Stromal cell of bone marrow (primary cell): ENCODE measurements at regions not wholly inside any gene's neighbourhood (a gene's known extent, or its start where the extent isn't known, plus 50 kb on each side); places are given as distances from the start of the nearest gene placed in this dataset.
"Not testable (repeated sequence)": the region's sequence is repeated elsewhere in the genome, so short reads cannot be mapped to it uniquely, and the experiment has no call there.

Source experiments
- DNase-seq: peaks from one replicate; pipeline ENCODE4 v3.0.0-alpha.2; 2012; ENCODE audit warnings: low read depth

DNA sequence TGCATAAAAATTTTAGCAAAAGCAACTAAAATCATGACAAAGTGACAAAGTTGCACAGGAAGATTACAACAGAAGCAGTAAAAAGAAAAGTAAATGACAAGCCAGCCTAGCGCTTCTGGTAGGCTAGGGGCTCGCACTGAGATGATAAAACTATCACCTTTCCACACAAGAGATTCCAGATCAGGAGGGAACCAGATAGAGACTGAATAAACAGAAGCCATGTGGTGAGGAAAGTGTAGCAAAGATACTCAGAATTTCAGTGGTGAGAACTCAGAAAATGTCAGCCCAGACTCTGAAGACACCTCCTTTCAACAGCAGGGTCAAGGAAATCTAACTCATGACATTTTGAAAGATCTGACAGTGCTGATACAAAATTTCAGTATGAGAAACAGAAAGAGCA lies 77.4 kb upstream of the DNAJC10 start:
- no peak for DNase-seq

DNA sequence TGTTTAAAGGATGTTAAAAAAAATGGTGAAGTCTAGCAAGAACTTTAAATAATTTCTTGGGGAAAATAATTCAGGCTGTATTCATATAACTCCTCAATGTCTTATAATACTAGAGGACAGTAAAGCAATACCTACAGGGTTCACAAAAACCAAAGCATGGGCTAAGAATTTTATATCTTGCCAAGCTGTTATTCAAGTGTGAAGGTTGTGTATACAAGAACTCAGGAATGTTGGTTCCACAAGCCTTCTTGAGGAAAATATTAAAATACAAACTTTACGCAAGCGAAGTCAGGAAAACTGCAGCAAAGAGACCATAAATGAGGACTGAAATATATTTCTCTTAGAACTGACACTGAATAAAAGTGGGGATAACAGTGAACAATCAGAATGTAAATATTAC lies 76.1 kb upstream of the DNAJC10 start:
- DNase-seq = no peak

DNA sequence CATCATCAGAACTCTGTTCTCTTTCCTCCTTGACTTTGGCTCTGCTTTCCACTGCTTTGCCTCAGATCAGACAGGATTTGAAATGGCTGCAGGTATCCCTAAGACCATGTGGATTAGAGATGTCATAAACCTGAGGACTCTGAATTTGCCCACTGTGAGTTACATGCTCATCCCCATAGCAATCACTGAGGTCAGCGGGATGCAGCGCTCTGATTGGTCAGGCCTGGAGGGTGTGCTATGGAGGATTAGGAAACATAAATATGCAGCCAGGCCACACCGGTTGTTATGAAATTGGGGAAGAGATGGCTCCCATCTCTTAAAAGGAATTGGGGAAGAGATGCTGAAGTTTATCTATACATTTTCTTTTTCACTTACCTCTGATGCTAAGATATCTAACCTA lies 73.7 kb upstream of the DNAJC10 start:
- peak; percentile 28 for DNase-seq

DNA sequence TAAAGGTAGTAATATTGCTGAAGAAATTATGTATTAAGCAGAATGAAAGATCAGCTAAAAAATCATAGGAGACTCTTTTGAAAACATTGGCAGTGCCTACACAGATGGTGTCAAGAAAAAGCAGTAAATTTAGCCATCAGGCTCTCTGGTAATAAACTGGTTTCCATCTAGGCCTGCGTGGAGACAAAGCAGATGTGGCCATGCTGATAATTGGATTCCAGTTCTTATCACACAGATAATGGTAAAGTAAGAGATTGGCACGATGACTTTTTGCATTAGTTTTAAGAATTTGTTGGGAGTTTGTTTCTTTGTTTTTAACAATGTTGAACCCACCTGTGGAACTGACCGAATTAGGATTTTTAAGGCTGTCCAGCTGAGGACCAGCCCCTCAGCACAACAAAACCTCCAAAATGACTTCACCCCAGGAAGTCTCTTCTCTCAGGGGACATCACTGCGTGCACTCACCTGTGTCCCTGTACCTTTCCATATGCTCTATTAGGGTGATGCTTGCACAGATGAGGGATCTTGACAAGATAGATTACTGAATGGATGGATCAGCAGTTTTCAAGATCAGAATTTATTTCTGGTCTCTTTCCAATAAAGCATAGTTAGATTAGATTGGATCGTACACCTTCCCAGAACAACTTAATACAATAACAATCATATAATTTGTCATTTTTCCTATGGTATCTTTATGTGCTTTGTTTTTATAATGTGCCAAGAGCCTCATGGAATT lies 69.1 kb upstream of the DNAJC10 start:
- DNase-seq = no peak

DNA sequence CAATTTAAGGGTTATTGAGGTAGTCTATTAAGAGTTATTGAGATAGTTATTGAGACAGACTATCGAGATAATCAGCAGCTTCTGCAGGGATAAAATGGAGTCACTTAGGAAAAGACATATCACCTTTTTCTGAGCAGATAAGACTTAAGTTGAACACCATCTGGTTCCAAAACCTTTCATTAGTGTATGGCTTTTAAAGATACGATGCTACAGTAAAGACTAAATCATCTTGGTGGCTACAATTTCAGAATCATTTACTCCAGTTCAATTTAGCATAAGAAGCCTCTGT lies 68.6 kb upstream of the DNAJC10 start:
- DNase-seq = no peak

DNA sequence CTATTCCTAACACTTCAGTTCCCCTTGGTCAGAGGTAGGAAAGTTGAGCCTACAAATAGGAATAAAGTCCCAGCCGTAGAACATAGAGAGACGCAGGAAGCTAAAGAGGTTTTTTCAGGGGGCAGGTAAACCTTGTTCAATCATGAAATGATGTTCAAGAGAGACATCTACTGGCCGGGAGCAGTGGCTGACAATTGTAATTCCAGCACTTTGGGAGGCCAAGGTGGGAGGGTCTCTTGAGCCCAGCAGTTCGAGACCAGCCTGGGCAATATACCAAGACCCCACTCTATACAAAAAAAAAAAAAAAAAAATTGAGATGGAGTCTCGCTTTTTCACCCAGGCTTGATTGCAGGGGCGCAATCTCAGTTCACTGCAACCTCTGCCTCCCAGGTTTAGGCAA lies 66.7 kb upstream of the DNAJC10 start:
- DNase-seq = peak; percentile 13

DNA sequence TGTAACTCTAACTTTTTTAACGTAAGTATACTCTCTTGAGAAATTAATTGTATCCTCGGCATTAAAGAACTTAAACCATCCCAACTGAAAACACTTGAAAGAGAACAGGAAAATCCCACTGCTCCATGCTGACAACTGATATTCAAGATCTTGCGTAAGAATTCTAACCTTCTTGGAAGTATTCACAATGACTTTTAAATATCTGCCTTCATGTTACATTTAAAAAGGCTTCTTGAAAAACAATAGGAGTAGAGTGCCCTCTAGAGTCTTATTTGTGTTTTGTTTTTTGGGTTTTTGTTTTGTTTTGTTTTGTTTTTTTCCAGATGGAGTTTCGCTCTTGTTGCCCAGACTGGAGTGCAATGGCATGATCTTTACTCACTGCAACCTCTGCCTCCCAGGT lies 65.4 kb upstream of the DNAJC10 start:
- DNase-seq = peak; percentile 56

DNA sequence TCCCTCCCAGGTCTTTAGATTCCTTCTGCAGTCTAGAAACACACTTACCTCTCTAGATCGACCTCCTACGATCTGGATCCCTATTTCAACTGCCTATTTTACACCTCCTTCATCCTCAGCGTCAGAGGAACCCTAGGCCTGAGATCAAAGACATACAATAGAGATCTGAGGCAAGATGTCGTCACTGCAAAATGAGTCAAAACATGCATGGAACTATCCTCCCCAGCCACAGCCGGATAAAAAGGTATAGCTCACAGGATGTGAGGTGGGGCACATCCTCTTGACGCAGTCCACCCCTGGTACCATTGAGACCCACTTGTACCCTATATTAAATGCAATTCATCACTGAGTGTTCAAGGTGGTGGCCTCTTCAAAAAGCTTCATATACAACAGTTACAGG lies 63.7 kb upstream of the DNAJC10 start:
- DNase-seq = no peak

DNA sequence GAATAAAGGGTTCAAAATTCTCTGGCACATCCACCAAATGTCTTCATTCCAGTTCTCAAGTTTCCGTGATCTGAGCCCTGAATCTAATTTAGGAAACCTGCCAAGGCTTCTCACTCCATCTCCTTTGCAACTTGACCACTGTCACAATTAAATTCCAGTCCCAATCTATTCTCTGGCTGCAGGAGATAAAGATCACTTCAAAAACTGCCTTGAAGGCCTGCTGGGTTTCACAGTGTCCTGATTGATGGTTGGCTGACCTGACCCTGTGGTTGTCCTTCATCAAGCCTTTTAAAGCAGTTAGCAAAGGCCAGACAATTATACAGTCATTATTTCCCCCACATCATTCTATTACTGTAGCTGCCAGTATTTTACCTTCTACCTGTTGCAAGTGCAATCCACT lies 60.3 kb upstream of the DNAJC10 start:
- no peak for DNase-seq

DNA sequence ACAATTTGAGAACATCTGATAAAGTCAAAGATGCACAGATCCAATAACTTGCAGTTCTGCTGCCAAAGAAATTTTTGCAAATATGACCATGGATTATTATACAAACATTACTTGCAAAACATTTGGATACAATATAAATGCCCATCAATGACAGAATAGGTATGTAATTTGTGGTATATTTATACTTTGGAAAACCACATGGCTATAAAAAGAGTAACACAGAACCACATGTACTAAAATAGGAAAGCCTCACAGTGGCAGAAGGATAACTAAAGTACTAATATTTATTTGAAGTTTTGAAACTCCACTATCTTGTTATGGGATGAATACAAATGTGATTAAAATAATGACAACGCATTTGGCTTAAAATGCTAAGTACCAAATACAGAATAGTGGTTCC lies 51.8 kb upstream of the DNAJC10 start:
- DNase-seq = no peak

DNA sequence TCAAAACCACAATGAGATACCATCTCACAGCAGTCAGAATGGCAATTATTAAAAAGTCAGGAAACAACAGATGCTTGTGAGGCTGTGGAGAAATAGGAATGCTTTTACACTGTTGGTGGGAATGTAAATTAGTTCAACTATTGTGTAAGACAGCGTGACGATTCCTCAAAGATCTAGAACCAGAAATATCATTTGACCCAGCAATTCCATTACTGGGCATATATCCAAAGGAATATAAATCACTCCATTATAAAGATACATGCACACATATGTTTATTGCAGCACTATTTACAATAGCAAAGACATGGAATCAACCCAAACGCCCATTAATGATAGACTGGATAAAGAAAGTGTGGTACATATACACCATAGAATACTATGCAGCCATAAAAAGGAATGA lies 50.6 kb upstream of the DNAJC10 start:
- DNase-seq = not testable (repeated sequence)
